ENCODE measurements at regions not wholly inside any gene's neighbourhood (a gene's known extent, or its start where the extent isn't known, plus 50 kb on each side); places are given as distances from the start of the nearest gene placed in this dataset.
A peak's percentile ranks its signal among the peaks of the same experiment; 100 is the strongest.

DNA sequence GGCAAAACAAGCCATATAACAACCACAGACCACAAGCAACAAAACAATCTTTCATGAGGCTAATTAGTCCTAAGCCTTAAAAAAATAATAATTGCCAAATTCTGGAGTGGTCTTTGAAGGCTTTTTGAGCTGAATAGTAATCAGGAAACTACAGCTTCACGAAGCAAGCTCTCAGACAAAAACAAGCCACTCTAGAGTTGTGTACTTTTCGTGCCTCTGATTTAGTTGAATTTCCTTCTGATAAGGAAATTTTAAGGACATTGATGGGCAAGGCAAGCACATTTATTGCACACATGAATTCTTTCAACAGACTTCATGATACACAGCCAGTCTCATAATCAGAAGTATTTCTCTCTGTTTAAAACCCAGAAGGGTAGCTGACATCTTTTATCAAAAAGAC lies 130.8 kb upstream of the IRX3 start:
- no peak for DNase-seq (ENCODE audit: extremely low read depth, low read depth)
- TF ChIP-seq CTCF (IDR thresholded peaks at IDR 0.05; ENCODE audit: low read depth, low read length) = no peak

DNA sequence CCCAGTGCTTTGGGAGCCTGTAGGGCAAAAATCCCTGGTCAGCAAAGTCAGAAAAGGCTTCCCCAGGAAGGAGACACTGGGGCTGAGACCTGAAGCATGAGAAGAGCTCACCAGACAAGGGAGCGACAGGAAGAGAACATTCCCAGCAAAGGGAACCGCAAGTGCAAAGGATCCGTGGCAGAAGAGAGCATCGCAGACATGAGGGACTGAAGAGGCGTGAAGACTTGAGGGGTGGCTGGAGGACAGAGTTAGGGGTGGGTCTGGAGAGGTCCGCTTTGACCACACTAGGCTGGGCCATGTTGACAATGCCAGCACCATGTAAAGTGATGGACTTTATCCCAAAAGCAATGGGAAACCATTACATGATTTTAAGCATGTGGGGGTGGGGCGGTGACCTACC lies 128.1 kb upstream of the IRX3 start:
- no peak for TF ChIP-seq CTCF (IDR thresholded peaks at IDR 0.05; ENCODE audit: low read depth, low read length)
- no peak for DNase-seq (ENCODE audit: extremely low read depth, low read depth)

DNA sequence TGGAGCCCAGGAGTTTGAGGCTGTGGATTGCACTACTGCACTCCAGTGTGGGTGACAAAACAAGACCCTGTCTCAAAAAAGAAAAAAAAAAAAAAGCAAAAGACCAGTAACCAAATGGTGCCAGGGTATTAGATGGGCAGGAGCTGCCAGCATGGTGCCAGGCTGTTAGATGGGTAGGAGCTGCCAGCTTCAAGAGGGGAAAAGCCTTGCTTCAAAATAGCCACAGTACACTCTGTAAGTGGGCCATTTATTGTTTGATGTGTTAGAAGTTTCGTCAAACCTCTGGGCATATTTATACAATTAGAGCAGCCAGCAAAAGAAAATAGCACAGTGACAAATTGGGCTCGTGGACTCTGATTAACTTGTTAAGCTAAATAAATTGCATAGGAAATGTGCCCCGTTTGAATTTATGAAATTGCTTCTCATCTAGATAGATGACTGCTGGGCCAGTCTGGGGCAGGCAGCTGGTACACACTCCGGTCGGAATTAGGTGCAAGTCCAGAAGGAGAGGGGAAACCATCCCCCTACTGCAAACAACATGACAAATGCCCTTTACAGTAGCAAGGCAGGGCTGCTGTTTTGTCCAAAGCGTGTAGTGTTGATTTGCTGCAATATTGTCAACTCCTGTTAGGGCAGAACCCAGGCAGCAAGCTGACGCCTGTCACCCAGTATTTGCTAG lies 126.3 kb upstream of the IRX3 start:
- DNase-seq (ENCODE audit: extremely low read depth, low read depth) = no peak
- TF ChIP-seq CTCF (IDR thresholded peaks at IDR 0.05; ENCODE audit: low read depth, low read length) = no peak

DNA sequence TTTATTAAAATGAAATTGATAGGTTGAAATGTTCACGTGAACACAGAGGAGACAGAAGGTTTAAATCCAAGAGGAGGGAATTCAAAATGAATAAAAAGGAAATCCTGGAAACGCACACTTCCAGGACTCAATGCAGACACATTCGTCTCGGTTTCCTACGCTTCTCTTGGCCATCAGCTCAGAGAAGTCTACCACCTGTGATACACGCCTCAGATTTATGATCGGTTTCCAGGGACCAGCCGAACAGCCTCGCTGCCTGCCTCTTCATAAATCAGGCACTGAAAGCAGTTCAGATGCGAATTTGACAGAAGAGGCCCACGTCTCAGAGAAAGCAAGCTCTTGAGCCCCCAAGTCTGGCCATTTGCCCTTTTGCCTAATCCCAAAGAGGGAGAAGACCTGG lies 125.5 kb upstream of the IRX3 start:
- no peak for TF ChIP-seq CTCF (IDR thresholded peaks at IDR 0.05; ENCODE audit: low read depth, low read length)
- no peak for DNase-seq (ENCODE audit: extremely low read depth, low read depth)

GRCh38 chr16:54411544-54411943 lies 125.0 kb upstream of the IRX3 start:
- DNase-seq (ENCODE audit: extremely low read depth, low read depth) = no peak
- TF ChIP-seq CTCF (IDR thresholded peaks at IDR 0.05; ENCODE audit: low read depth, low read length) = no peak

- TF ChIP-seq CTCF (IDR thresholded peaks at IDR 0.05; ENCODE audit: low read depth, low read length) = no peak
- no peak for DNase-seq (ENCODE audit: extremely low read depth, low read depth)
Observed at GRCh38 chr16:54409982-54410381, 123.4 kb upstream of the IRX3 start.

DNA sequence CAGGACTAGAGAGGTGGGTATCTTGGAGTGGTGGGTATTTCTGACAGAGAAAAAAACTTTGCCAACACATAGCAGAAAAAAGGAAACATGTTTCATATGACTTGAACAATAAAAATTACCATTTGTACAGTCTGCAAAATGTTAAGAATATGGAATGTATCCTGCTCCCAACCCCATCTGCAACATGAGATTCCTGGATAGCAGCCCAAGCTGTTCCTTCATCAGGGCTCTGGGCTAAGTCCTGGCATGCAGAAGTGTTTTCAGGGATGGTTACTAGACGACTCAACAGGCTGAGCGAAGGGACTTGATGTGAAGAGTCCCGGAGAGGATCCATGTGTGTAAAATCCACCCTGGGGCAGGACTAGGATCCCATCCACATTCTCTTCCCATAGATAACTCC lies 121.0 kb upstream of the IRX3 start:
- peak; percentile 39 for DNase-seq (ENCODE audit: extremely low read depth, low read depth)
- TF ChIP-seq CTCF (IDR thresholded peaks at IDR 0.05; ENCODE audit: low read depth, low read length) = no peak
